ENCODE measurements at regions not wholly inside any gene's neighbourhood (a gene's known extent, or its start where the extent isn't known, plus 50 kb on each side); places are given as distances from the start of the nearest gene placed in this dataset.

- FAIRE-seq: no peak
Observed at GRCh38 chr2:186189816-186190215, 296.2 kb upstream of the ZC3H15 start.

- FAIRE-seq: no peak
Observed at GRCh38 chr2:186195696-186196095, 290.4 kb upstream of the ZC3H15 start.

GRCh38 chr2:186197955-186198354 is 288.1 kb upstream of the ZC3H15 start:
- FAIRE-seq: no peak

- FAIRE-seq: no peak
Observed at GRCh38 chr2:186199029-186199428, 287.0 kb upstream of the ZC3H15 start.

GRCh38 chr2:186201371-186201770 is 284.7 kb upstream of the ZC3H15 start:
- FAIRE-seq: no peak

- no peak for FAIRE-seq
Observed at GRCh38 chr2:186205254-186205911, 280.7 kb upstream of the ZC3H15 start.

- no peak for FAIRE-seq
Observed at GRCh38 chr2:186209532-186209931, 276.5 kb upstream of the ZC3H15 start.

GRCh38 chr2:186220409-186220808 is 265.7 kb upstream of the ZC3H15 start:
- FAIRE-seq: no peak

- no peak for FAIRE-seq
Observed at GRCh38 chr2:186229265-186229664, 256.8 kb upstream of the ZC3H15 start.

GRCh38 chr2:186241874-186242273 is 244.2 kb upstream of the ZC3H15 start:
- FAIRE-seq: no peak

- FAIRE-seq: no peak
Observed at GRCh38 chr2:186254759-186255158, 231.3 kb upstream of the ZC3H15 start.

- FAIRE-seq: no peak
Observed at GRCh38 chr2:186255823-186256222, 230.2 kb upstream of the ZC3H15 start.

GRCh38 chr2:186256540-186256939 is 229.5 kb upstream of the ZC3H15 start:
- FAIRE-seq: no peak

GRCh38 chr2:186263673-186264250 is 222.3 kb upstream of the ZC3H15 start:
- FAIRE-seq: no peak

- no peak for FAIRE-seq
Observed at GRCh38 chr2:186269536-186269935, 216.5 kb upstream of the ZC3H15 start.

GRCh38 chr2:186273953-186274352 is 212.1 kb upstream of the ZC3H15 start:
- no peak for FAIRE-seq

GRCh38 chr2:186274936-186275575 is 211.0 kb upstream of the ZC3H15 start:
- no peak for FAIRE-seq

GRCh38 chr2:186276909-186277308 is 209.2 kb upstream of the ZC3H15 start:
- no peak for FAIRE-seq

- no peak for FAIRE-seq
Observed at GRCh38 chr2:186281726-186282125, 204.3 kb upstream of the ZC3H15 start.

GRCh38 chr2:186294248-186294888 is 191.7 kb upstream of the ZC3H15 start:
- FAIRE-seq: no peak

GRCh38 chr2:186299610-186300009 is 186.4 kb upstream of the ZC3H15 start:
- no peak for FAIRE-seq

GRCh38 chr2:186302263-186302662 is 183.8 kb upstream of the ZC3H15 start:
- FAIRE-seq: no peak

GRCh38 chr2:186303091-186303490 is 183.0 kb upstream of the ZC3H15 start:
- FAIRE-seq: no peak

- no peak for FAIRE-seq
Observed at GRCh38 chr2:186304064-186304463, 182.0 kb upstream of the ZC3H15 start.
